HEK293T (cell line): ENCODE measurements at regions not wholly inside any gene's neighbourhood (a gene's known extent, or its start where the extent isn't known, plus 50 kb on each side); places are given as distances from the start of the nearest gene placed in this dataset.

Experiments used
- ARNT ChIP-seq: fragments of 450-650 bp; IDR thresholded peaks from 2 replicates; pipeline ENCODE4 v1.6.1; 2017; ENCODE audit warnings: mild to moderate bottlenecking
- BHLHE40 ChIP-seq: fragments of 450-650 bp; IDR thresholded peaks from 2 replicates; pipeline ENCODE4 v1.6.1; 2016; ENCODE audit warnings: mild to moderate bottlenecking, moderate library complexity, borderline replicate concordance
- ELF4 ChIP-seq: fragments of 450-650 bp; IDR thresholded peaks from 2 replicates; pipeline ENCODE4 v1.6.1; 2017; ENCODE audit warnings: antibody characterized with exemption
- FOXA1 ChIP-seq: fragments of 450-650 bp; IDR thresholded peaks from 2 replicates; pipeline ENCODE4 v1.6.1; 2016; ENCODE audit warnings: mild to moderate bottlenecking
- FOXK2 ChIP-seq: fragments of 450-650 bp; IDR thresholded peaks from 2 replicates; pipeline ENCODE4 v1.6.1; 2016; ENCODE audit warnings: mild to moderate bottlenecking
- FOXM1 ChIP-seq: fragments of 450-650 bp; IDR thresholded peaks from 2 replicates; pipeline ENCODE4 v1.6.1; 2017; ENCODE audit warnings: mild to moderate bottlenecking, borderline replicate concordance
- HDGF ChIP-seq: fragments of 450-650 bp; IDR thresholded peaks from 2 replicates; pipeline ENCODE4 v1.6.1; 2017; ENCODE audit warnings: antibody characterized with exemption, borderline replicate concordance
- NFRKB ChIP-seq: fragments of 450-650 bp; IDR thresholded peaks from 2 replicates; pipeline ENCODE4 v1.6.1; 2016; ENCODE audit warnings: mild to moderate bottlenecking, moderate library complexity
- PKNOX1 ChIP-seq: fragments of 450-650 bp; IDR thresholded peaks from 2 replicates; pipeline ENCODE4 v1.6.1; 2016
- SP1 ChIP-seq: fragments of 450-650 bp; IDR thresholded peaks from 2 replicates; pipeline ENCODE4 v1.6.1; 2017
- SUZ12 ChIP-seq: fragments of 450-650 bp; IDR thresholded peaks from 2 replicates; pipeline ENCODE4 v1.6.1; 2016; ENCODE audit warnings: mild to moderate bottlenecking
- TARDBP ChIP-seq: fragments of 450-650 bp; IDR thresholded peaks from 2 replicates; pipeline ENCODE4 v1.6.1; 2016

GRCh38 chr4:92210906-92211305 is 92.9 kb upstream of the GRID2 start:
- TF ChIP-seq NFRKB: no peak
- no peak for TF ChIP-seq HDGF
- TF ChIP-seq BHLHE40: no peak
- no peak for TF ChIP-seq PKNOX1
- no peak for TF ChIP-seq SUZ12
- TF ChIP-seq SP1: no peak
- TF ChIP-seq ARNT: no peak
- TF ChIP-seq FOXM1: no peak
- TF ChIP-seq ELF4: no peak
- no peak for TF ChIP-seq TARDBP
- TF ChIP-seq FOXK2: no peak
- TF ChIP-seq FOXA1: no peak
